Lung (tissue), 11 donors: ENCODE measurements at regions not wholly inside any gene's neighbourhood (a gene's known extent, or its start where the extent isn't known, plus 50 kb on each side); places are given as distances from the start of the nearest gene placed in this dataset.

Experiments
- ATAC-seq: fragments of 200-7000 bp; cut with Tn5 transposase; one replicate; pipeline ENCODE4 v1.9.1; 2020; ENCODE audit warnings: moderate number of reproducible peaks; ENCODE audit not compliant: insufficient read depth, low FRiP score
- DNase-seq, 3 donors: peaks; one replicate each; pipeline ENCODE4 v3.0.0-alpha.2; 2013 to 2017
- H3K27ac ChIP-seq, 2 donors: one replicate each; pipeline ENCODE4 v1.5.1; 2013; ENCODE audit warnings: mild to moderate bottlenecking in 2 of 2, moderate library complexity in 2 of 2, control low read depth in 1 of 2, inconsistent platforms in 1 of 2, low read depth in 1 of 2, low read length in 1 of 2
- H3K27me3 ChIP-seq, 3 donors: one replicate each; pipeline ENCODE4 v1.5.1; 2013; ENCODE audit warnings: low read length in 2 of 3; ENCODE audit not compliant: control insufficient read depth in 3 of 3, insufficient read depth in 3 of 3
- H3K36me3 ChIP-seq, 4 donors: one replicate each; pipeline ENCODE4 v1.5.1; 2013; ENCODE audit warnings: low read length in 4 of 4, mild to moderate bottlenecking in 1 of 4, moderate library complexity in 1 of 4; ENCODE audit not compliant: control insufficient read depth in 4 of 4, insufficient read depth in 4 of 4
- H3K4me1 ChIP-seq, 5 donors: one replicate each; pipeline ENCODE4 v1.5.1; 2013; ENCODE audit warnings: low read length in 5 of 5, mild to moderate bottlenecking in 2 of 5, moderate library complexity in 1 of 5; ENCODE audit not compliant: control insufficient read depth in 5 of 5, insufficient read depth in 5 of 5
- H3K4me3 ChIP-seq: one replicate; pipeline ENCODE4 v1.5.1; 2013; ENCODE audit warnings: mild to moderate bottlenecking, control low read depth, moderate library complexity
- H3K9ac ChIP-seq, 2 donors: one replicate each; pipeline ENCODE4 v1.5.1; 2013; ENCODE audit warnings: low read length in 2 of 2, control low read depth in 1 of 2; ENCODE audit not compliant: insufficient read depth in 1 of 2
- H3K9me3 ChIP-seq, 4 donors: one replicate each; pipeline ENCODE4 v1.5.1; 2013; ENCODE audit warnings: low read length in 3 of 4, mild to moderate bottlenecking in 1 of 4, moderate library complexity in 1 of 4; ENCODE audit not compliant: control insufficient read depth in 4 of 4, insufficient read depth in 3 of 4
- CTCF ChIP-seq: IDR thresholded peaks from 2 replicates; pipeline ENCODE4 v1.5.1; 2012; ENCODE audit warnings: mild to moderate bottlenecking; ENCODE audit errors: control extremely low read depth, extremely low read depth
- WGBS, 2 donors: extraction: QIAGEN DNeasy Blood & Tissue Kit; methylation state at CpG; one replicate each; pipeline ENCODE4 v1.1.7; 2013; 5-methylcytosine and 5-hydroxymethylcytosine counted together
- donor health status: control.
- donor health status: control.
- donor health status: Bipolar disorder and iron deficiency.
- donor health status: healthy.
- donor health status: DM: yes; HTN: yes; CAD: no.

GRCh38 chr7:26460351-26461085 lies 168.9 kb downstream of the SNX10 start:
- peaks cover 0 to 5% (median 0%) of the 10 kb centered on the region in 5 donors for H3K4me1 ChIP-seq
- no peak for ATAC-seq
- H3K27ac ChIP-seq: no peak overlapping the region
- H3K36me3 ChIP-seq: no peaks in the 10 kb centered on the region
- no peak for TF ChIP-seq CTCF
- no peak overlapping the region for H3K9ac ChIP-seq
- no peak overlapping the region for H3K4me3 ChIP-seq
- H3K27me3 ChIP-seq: peaks cover 0 to 2% (median under 1%) of the 10 kb centered on the region in 3 donors
- no peak for DNase-seq
- 89 to 91% methylated on average over 4 of the region's 4 CpGs for WGBS, 2 donors
- H3K9me3 ChIP-seq: no peaks in the 10 kb centered on the region

DNA sequence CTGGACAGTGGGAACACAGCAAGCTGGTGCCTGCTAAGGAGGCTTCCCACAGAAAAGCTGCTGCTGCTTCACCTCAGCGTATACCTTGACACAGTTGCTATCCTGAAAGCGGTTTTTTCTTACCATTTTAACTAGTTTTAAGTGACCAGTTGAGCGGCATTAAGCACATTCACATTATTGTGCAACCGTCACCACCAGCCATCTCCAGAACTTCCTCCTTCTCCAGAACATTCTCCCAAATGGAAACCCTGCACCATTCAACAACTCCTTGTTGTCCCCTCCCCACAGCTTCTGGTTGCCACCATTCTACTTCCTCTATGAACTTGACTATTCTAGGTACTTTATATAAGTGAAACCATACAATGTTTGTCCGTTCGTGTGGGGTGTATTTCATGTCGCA lies 169.9 kb downstream of the SNX10 start:
- no peak for TF ChIP-seq CTCF
- H3K27ac ChIP-seq: no peak overlapping the region
- H3K4me1 ChIP-seq: peaks cover 0 to 5% (median 0%) of the 10 kb centered on the region in 5 donors
- H3K9ac ChIP-seq: no peak overlapping the region
- H3K36me3 ChIP-seq: no peaks in the 10 kb centered on the region
- H3K4me3 ChIP-seq: no peak overlapping the region
- ATAC-seq: no peak
- no peak for DNase-seq
- peaks cover 0 to 7% (median 2%) of the 10 kb centered on the region in 3 donors for H3K27me3 ChIP-seq
- H3K9me3 ChIP-seq: no peaks in the 10 kb centered on the region
- WGBS, 2 donors: 82 to 87% methylated on average over 7 of the region's 7 CpGs

DNA sequence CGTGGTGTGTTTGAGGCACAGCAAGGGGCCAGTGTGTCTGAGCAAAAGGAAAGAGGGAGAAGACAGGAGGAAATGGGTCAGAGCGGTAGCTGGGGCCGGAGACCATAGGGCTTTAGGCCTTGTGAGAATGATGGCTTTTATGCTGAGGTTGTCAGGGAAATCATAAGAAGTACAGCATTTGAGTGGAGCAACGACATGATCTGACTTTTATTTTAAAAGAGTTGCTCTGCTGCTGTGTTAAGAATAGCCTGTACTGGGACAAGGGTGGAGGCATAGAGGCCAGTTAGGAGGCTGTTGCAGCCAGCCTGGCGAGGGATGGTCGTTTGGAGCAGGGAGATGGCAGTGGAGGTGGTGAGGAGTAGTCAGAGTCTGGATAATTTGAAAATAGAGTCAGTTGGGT lies 174.3 kb downstream of the SNX10 start:
- no peak for TF ChIP-seq CTCF
- H3K27me3 ChIP-seq: peaks cover 0 to 7% (median 2%) of the 10 kb centered on the region in 3 donors
- WGBS, 2 donors: 88 to 90% methylated on average over 6 of the region's 6 CpGs
- H3K4me1 ChIP-seq: peaks cover 0 to 1% (median 0%) of the 10 kb centered on the region in 5 donors
- no peak overlapping the region for H3K4me3 ChIP-seq
- no peak overlapping the region for H3K9ac ChIP-seq
- no peak overlapping the region for H3K27ac ChIP-seq
- no peaks in the 10 kb centered on the region for H3K9me3 ChIP-seq
- no peak for ATAC-seq
- no peak for DNase-seq
- H3K36me3 ChIP-seq: no peaks in the 10 kb centered on the region
